Sciatic nerve (tissue), 2 donors: ENCODE measurements at regions not wholly inside any gene's neighbourhood (a gene's known extent, or its start where the extent isn't known, plus 50 kb on each side); places are given as distances from the start of the nearest gene placed in this dataset.

Experiments
- ATAC-seq: fragments of 200-7000 bp; cut with Tn5 transposase; one replicate; pipeline ENCODE4 v1.9.1; 2020; ENCODE audit warnings: mild to moderate bottlenecking, moderate library complexity
- DNase-seq: peaks from one replicate; pipeline ENCODE4 v3.0.0-alpha.2; 2020; ENCODE audit warnings: low spot score
- intact Hi-C: fragments of 100-400 bp; cut with DNase I; formaldehyde crosslinking; loops from one replicate; pipeline ENCODE4 v1.14.2; 2022
- donor health status: DM: no; HTN: no; CAD: no.
- donor health status: DM: no; HTN: no; CAD: no.

DNA sequence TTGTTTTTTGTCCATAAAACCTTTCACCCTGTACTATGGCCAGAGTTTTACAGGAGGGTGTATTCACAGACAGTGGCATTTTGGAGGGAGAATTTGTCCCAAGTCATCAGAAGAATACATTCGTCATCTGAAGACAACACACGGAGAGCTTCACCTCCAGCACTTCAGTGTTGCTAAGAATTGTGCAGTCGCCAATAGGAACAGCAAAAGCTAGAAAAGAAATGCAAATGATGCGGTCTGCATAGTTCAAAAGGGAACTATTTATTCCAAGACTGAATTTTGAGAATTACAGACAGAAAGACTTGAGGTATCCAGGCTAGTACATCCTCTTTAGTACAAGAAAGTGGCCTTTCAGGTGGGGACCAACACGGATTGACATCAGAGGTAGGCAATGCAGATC lies 399.2 kb upstream of the KIF2A start:
- intact Hi-C loops, result no loop called here
- DNase-seq (no peak), ATAC-seq (no peak)

- no peak for ATAC-seq
- no peak for DNase-seq
- intact Hi-C loops, result no loop called here
These were observed 398.0 kb upstream of the KIF2A start for GRCh38 chr5:61907995-61908394.

GRCh38 chr5:61910771-61911170 lies 395.2 kb upstream of the KIF2A start:
- intact Hi-C loops, result no loop called here
- ATAC-seq, result no peak

GRCh38 chr5:61912559-61912958 lies 393.4 kb upstream of the KIF2A start:
- DNase-seq (no peak), ATAC-seq (no peak)
- intact Hi-C loops, result no loop called here

More at GRCh38 chr5:61910771-61911170, 395.2 kb upstream of the KIF2A start:
- DNase-seq, result no peak

DNA sequence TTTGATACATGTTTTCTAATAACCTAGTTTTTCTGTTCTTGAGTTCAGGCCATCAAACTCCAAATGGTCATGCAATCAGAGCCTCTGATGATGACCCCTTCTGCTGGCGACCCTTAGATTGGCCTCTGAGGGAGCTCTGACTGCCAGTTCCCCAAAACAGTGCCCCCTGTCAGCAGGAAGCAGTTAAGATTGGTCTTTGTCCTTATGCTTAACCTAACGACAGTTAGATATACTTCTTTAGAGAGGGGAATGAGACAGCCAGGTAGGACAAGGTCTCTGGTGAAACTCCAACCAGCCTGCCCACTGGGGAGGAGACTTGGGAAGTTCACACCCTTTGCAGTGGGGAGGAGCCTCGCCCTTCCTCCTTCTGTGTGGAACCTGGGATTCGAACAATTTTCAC lies 390.4 kb upstream of the KIF2A start:
- DNase-seq (no peak), ATAC-seq (no peak)
- intact Hi-C loops, result loop anchor here (5.0 kb wide), 1 partner anchor 1222 kb away; no protein-coding TSS in a partner anchor

DNA sequence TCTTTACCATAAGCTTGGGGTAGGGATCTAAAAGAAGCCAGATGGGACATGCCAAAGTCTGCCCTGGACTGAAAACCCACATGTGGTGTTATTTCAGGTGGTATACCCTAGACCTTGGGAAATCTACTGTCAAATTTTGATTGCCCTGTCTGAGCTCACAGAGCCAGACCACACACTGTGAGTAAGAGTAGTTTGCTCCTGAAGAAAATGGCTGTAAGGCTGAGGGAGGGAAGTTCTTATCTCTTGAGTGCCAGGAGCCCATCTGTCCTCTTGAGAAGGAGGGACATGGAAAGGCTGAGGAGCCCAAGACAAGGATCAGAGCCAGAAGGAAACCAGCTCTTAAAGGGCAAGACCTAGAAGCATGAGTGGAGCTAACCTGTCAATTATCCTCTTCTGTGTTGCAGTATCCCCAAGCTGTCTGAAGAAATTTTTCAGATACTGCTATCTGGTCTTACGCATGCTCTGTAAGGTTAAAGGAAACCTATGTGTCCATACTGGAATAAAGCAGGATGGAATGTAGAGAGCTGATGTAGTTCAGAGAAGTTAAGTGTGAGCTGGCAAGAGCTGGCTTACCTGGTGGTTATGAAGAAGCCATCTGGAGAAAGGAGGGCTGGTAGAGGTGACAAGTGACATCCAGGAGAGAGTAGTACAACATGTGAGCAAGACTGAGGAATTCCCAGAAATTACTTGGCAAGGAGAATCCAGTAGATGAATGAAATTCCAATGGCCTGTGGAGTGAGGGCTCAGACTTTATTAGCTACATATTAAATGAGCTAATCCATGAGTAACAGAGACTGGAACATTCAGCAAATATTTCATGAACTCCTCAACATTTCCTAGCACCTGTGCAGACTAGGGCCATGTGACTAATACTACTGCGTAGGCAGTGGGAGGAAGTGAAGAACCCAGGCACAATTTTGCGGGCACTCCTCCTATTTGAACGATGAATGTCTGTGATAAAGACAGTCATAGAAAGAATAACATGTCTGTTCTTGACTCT lies 389.1 kb upstream of the KIF2A start:
- intact Hi-C loops, result loop anchor here (5.0 kb wide), 1 partner anchor 1220 kb away; no protein-coding TSS in a partner anchor
- DNase-seq (no peak), ATAC-seq (no peak)

DNA sequence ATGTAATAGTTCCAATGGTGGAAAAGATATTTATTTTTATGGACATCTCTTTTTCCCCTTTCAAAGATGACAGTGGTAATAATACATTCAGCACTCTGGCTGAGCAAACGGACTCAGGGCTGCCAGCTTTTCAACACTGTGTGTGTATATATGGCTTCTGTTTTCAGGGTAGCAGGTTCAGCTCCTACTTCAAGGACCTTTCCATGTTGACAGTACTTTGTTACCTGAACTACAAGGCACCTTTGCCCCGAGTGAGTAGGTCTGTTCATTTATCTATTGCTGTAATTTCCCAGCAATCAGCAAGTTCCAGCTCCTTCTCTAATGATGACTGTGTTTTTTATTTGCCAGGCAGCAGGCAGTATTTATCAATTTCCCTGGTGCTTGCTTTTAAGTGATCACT lies 387.4 kb upstream of the KIF2A start:
- no peak for ATAC-seq

DNA sequence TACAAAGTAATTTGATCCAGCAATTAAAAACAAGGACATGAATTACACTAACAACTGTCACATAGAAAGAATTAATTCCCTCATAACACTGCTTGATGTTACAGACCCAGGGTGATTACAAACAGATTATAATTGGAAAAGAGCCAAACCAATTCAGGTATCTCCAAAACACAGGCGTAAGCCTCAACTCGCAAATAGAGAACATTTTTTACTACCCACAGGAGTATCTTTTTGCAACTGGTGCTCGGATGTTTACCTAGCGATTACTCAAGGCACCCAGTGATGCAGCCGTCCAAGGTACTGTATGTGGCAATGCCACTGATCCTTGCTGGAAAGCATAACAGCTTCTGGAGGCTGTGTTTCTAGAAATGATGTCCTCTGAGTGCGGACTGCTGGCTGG lies 386.1 kb upstream of the KIF2A start:
- intact Hi-C loops, result loop anchor here (5.0 kb wide), 1 partner anchor 1217 kb away; no protein-coding TSS in a partner anchor
- ATAC-seq (peak; percentile 55), DNase-seq (no peak)

More for the DNA sequence above, 387.4 kb upstream of the KIF2A start:
- no peak for DNase-seq
- intact Hi-C loops, result loop anchor here (5.0 kb wide), 1 partner anchor 1219 kb away; no protein-coding TSS in a partner anchor

- no peak for ATAC-seq
- intact Hi-C loops, result no loop called here
- DNase-seq, result no peak
These were observed 381.8 kb upstream of the KIF2A start for GRCh38 chr5:61924251-61924650.

DNA sequence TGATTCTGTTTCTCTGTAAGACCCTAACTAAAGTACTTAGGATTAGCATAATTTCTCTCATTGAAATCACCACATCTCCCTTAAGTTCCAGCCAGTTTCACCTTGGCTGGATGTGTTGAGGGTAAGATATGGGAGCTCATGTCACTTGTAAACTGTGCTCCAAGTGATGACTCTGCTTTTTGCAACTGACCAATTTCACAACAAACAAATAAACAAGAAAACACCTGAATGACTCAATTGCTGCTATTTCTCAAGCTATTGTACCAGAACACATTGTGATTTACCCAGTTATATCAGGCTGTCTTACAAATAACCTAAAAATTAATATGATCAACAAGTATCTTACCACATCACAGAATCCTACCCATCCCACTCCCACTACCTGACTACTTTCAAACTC lies 379.1 kb upstream of the KIF2A start:
- ATAC-seq, result no peak
- intact Hi-C loops, result no loop called here
- DNase-seq, result no peak

DNA sequence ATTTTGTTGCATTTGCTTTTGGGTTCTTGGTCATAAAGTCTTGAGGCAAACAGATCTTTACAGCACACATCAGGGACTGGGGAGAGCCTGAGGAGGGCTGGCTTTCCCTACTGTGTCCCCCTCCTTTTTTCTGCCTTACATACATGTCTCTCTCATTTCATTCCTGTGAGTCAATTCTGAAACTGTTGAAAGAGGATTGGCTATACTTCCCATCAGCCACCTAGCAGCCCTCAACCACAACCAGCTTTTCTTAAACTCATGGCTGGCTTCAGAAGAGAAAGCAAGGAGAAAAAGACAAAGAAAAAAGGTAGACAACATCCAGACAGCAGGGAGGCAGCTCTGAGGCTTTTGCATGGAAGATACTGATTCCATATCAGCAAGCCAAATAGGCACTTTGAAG lies 374.8 kb upstream of the KIF2A start:
- DNase-seq, result no peak
- no peak for ATAC-seq
- intact Hi-C loops, result no loop called here

GRCh38 chr5:61933787-61934626 lies 372.0 kb upstream of the KIF2A start:
- ATAC-seq (no peak), DNase-seq (no peak)
- intact Hi-C loops, result no loop called here

DNA sequence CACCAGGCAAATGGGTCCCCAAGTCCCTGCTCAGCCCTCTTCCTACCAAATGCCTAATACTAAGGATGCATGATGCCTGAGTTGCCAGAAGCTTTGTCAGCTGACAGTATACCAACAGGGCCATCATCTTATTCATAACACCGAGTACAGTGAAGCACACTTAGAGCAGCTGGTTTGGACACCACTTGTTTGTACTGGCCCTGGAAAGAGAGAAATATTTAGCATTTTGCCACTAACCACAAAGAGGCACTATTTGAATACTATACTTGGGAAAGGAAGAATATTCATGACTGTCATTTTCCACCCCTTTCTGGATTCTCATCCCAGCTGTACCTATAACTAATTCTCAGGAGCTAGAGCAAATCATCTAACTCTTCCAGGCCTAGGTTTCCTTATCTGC lies 364.4 kb upstream of the KIF2A start:
- no peak for DNase-seq
- peak; percentile 30 for ATAC-seq
- intact Hi-C loops, result loop anchor here (5.0 to 10.0 kb wide), 2 partner anchors 183 to 456 kb away; no protein-coding TSS in a partner anchor

GRCh38 chr5:61942462-61943049 lies 363.4 kb upstream of the KIF2A start:
- ATAC-seq (no peak), DNase-seq (no peak)
- intact Hi-C loops, result loop anchor here (5.0 to 10.0 kb wide), 2 partner anchors 182 to 455 kb away; no protein-coding TSS in a partner anchor

- no peak for DNase-seq
- ATAC-seq, result no peak
- intact Hi-C loops, result loop anchor here (5.0 to 10.0 kb wide), 2 partner anchors 181 to 454 kb away; no protein-coding TSS in a partner anchor
These were observed 362.3 kb upstream of the KIF2A start for GRCh38 chr5:61943713-61944112.

- no peak for ATAC-seq
- intact Hi-C loops, result loop anchor here (10.0 kb wide), 1 partner anchor 177 kb away; no protein-coding TSS in a partner anchor
- DNase-seq, result no peak
These were observed 357.9 kb upstream of the KIF2A start for GRCh38 chr5:61948151-61948550.

- DNase-seq, result no peak
- ATAC-seq, result peak; percentile 71
- intact Hi-C loops, result loop anchor here (10.0 kb wide), 1 partner anchor 176 kb away; no protein-coding TSS in a partner anchor
These were observed 356.8 kb upstream of the KIF2A start for GRCh38 chr5:61949054-61949678.

- ATAC-seq (peak; percentile 7), DNase-seq (no peak)
- intact Hi-C loops, result loop anchor here (10.0 kb wide), 1 partner anchor 175 kb away; no protein-coding TSS in a partner anchor
These were observed 356.1 kb upstream of the KIF2A start for GRCh38 chr5:61949679-61950435.
